Activated T-cell treated with anti-CD3 and anti-CD28 coated beads for 1 hour (primary cell): ENCODE measurements at regions not wholly inside any gene's neighbourhood (a gene's known extent, or its start where the extent isn't known, plus 50 kb on each side); places are given as distances from the start of the nearest gene placed in this dataset.

Source experiments
- DNase-seq: peaks from one replicate; pipeline ENCODE4 v3.0.0-alpha.2; 2020; ENCODE audit warnings: low read depth

DNA sequence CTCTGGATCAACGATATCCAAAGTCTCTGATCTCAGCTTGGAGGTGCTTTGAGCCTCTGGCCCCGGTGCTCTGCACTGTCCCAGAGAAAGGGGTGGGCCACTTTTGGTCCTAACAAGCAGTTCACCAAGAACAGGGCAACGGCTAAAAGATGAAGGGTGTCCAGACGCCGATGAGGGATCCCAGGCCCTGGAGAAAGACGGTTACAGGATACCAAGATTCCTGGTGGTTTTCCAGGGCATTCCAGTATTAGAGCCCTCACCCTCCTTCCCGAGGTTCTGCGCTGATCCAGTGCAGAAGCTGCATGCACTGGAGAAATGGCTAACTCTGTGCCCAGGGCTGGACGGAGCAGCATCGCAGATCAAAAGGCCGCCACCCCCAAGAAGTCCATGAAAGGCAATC is 149.9 kb upstream of the IRF2BP2 start:
- DNase-seq, result no peak

DNA sequence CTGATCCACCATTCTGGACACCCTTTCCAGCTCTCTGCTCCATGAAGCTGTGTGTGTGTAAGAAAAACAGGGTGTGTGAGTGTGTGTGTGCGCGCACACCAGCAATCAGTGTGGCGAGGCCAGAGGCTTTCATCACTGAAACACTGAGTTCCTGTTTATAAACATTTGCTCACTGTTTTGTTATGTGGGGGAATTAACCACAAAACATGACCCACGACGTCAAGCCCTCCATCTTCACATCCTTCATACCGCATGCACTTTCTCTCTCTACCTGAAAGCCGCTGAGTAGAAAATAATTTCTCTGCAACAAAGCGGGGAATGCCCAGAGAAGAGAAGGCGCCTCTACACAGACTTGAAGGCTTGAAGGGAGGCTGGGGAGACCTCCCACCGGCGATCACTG is 148.9 kb upstream of the IRF2BP2 start:
- DNase-seq, result no peak

DNA sequence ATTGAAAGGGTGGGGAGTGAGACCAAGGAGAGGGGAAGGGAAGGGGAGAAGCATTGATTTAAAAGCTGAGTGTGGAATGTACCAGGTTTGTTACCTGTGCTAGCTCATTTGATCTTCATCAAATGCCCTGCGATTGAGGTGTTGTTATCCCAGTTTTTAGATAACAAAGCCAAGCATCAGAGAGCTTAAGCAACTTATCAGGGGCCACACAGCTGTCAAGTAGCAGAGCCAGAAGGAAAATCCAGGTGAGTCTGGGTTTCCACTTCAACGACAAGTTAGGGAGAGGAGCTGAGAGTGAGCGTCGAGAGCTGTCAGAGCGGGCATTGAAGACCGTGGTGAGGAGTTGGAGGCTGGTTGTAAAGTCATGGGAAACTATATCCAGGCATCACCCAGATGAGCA is 146.9 kb upstream of the IRF2BP2 start:
- no peak for DNase-seq

DNA sequence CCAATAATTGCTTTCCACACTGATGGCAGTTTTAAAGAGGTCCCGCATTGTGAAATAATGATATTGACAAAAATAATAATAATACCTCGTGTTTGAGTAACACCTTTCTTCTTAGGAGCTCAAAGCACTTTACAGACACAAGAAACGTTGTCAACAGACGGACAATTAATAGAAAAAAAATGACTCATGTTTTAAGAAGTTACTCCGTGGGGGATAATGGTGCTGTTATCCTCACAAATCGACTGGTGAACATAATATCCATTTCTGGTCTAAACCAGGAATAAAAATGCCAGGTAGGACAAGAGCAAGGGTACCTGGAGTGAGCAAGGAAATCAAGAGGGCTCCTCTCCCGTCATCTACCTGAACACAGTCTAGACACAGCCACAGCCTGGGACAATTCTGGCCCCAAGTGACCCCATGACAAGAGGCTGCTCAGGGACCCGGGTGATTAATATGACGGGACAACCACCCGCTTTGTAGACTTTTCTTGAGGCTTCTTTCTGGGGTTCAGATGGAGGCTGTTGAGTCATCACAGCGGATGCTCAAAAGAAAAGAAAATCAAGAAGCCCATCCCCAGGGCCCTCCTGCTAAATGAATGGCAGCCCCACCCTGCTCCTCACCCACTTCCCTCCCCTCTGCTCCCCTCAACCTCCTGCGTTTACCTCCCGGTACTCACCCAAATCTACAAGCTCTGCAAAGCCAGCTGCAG is 146.2 kb upstream of the IRF2BP2 start:
- no peak for DNase-seq

DNA sequence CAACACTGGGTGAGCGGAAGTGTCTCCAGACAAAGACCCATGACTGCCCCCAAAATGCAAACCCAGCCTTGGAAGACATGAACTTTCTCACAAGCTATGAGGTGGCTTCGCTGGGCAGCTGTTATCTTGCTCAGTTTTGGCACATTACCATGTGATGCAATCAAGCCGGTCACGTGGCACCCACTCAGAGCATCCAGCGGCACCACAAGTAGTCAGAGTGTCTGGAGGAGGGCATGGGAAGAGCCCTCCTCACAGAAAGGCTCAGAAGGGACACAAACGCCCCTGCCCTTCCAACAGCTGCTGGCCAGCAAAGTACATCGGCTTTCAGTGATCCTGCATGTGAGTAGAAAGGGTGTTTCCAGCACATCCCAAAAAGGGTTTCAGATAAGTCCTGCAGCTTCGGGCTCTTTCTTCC is 145.5 kb upstream of the IRF2BP2 start:
- DNase-seq, result no peak

DNA sequence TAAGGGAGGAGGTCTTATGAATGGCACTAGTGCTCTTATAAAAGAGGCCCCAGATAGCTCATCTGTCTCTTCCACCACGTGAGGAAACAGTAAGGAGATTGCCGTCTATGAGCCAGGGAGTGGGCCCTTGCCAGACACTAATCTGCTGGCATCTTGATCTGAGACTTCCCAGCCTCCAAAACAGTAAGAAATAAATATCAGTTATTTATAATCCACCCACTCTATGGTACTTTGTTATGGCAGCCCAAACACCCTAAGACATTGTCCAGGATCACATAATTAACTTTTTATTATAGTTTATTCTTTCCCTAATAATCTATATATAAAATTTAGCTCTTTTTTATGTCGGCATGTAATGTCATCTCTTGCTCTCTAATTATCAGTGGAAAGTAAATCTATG is 144.0 kb upstream of the IRF2BP2 start:
- DNase-seq, result no peak

DNA sequence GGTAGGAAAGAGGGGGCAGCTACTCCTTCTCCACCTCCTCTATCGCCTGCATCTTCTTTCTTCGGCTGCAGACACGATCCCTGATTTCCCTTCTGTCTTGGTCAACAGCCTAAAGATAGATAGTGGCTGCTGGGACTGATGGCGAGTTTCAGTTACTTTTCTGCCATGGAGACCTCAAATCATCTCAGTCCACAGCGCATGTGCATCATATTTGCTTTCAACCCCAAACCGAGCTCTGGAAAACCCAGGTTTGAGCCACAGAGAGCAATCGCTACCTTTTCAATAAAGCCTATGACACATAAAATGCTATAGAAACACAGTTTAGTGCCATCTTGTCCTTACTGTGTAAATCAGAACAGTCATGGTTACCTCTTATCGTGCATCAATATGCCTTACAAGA is 142.9 kb upstream of the IRF2BP2 start:
- no peak for DNase-seq

DNA sequence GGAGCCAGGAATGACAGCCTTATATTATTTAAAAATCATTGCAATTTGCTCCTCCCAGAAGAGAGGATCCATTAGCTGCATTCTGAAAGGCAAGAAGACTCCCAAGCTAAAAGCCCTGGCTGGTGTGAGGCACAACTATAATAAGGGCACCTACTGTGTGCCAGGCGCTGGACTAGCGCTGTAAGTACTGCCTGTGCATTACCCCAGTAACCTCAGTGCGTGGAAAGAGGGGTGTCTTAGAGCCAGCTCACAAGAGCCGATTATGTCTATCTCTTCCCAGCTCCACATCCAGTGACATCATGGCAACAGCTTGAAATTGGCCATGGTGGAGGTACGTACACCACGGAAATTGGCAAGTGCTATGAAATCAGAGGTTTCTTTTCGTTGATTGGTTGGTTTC is 141.7 kb upstream of the IRF2BP2 start:
- no peak for DNase-seq

DNA sequence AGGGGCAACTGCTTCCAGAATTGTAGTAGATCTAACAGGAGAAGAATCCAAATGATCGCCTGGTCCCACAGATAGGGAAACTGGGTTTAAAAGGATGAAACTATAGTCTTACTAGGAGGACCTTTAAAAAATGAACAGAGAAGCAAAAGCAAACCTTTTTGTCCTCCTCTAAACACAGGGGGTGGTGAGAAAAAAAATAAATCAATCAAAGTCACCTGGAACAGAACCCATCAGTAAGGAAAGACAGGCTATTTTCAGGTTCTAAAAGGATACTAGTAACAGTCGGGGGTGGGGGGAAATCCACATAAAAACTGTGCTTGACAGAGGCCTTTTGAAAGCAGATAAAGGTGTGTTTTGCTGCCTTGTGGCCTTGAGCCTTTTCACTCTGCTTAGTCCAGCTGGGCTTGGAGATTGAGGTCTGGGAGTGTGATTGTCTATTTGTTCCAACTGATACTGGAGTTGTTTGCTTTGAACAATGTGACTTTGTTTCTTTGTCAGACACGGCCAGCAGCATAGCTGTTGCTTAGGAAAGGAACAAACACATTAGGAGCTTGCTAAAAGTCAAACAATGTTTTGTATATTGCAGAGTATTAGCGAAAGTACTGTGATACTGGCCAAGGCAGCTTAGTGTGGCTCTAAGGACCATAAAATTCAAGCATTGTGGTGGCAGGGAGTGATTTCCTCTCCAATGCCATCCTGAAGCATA is 141.1 kb upstream of the IRF2BP2 start:
- no peak for DNase-seq

DNA sequence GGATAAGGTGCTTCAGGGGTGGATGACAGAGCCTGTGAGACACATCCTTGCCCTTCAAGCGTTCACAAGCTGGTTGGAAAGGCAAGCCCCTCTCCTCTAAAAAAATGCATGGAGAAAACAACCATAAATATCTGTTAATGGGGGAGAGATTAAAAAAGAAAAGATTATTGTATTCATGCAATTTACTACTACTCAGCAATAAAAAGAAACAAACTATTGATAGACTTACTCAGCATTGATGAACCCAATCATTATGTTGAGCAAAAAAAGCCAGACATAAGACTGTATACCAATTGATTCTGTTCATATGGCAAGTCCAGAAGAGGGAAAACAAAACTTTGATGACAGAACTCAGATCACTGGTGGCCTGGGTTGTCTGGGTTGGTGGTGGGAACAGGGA is 138.7 kb upstream of the IRF2BP2 start:
- DNase-seq, result no peak

DNA sequence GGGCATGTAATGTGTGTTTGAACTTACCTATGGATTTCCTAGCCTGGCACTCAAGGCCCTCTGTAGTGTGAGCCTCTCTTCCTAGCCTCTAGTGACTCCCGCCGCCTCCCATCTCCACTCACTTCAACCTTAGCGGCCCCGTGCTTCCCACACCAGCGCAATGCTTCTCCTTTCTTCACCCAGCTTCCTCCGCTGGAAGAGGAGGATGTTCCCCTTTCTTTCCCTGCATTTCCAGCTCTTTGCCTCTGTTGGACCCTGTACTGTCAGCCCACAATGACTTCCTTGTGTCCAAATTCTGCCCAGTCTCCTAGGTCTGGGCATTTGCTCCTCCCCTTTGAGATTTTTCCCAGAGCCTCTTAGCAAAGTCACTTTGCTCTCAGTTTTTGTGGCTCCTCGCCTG is 138.1 kb upstream of the IRF2BP2 start:
- DNase-seq, result no peak

DNA sequence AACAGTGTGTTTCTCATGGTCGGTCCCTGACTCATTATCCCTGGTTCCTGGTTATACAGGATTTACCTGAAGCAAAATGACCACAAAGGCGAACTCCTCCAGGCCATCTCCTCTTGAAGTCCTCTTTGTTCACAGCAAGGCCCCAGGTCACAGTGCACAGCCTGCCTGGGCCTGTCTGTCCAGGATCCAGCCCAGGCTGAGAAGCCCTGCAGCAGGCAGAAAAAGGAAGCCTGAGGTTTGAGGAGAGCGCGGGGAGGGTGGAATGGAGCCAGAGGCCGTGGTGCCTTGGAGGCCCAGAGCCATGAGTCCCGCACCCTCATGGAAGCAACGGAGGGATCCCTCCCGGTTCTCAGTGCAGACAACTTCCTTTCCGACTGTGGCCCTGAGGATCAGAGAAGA is 136.8 kb upstream of the IRF2BP2 start:
- no peak for DNase-seq

DNA sequence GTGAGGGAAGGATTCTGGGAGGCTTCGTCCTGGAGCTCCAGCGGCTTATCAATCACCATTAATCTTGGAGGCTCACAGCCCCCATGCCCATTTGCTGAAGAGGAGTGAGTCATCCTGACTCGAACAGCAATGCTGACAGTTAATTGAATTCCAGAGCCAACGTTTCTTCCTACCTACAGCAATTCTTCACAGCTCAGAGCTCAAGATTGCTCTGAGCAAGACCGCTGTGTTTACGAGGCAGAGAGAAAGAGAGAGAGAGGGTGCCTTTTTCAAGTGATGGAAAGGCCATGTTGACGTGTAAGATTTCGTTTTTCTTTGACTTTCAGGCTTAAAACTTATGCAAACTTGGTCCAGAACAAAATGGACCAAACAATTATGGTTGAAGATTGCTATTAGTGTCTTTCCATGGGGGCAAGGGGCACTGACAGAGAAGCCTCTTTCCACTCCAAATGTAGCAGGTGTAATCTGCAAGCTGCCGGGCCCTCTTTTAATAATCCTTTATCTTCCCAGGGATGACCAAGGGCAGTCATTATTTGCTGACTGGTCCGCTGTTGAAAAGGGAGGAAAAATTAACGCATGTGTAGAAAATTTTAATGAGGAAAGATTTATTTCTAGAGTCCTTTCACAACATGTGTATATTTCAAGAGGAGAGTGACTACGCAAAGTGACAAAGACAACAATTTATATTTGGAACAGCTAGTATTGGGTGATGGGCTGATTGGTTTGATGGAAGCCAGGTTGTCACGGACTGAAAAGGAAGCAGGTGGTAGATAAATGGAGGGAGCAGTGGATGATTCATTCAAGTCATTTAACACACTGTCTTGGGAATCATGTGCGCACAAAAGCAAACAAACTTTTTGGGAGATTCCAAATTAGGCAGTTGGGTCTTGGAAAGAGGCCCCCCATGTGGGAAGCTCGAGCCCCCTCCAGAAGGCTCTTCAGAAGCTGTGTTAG is 136.1 kb upstream of the IRF2BP2 start:
- DNase-seq, result no peak

DNA sequence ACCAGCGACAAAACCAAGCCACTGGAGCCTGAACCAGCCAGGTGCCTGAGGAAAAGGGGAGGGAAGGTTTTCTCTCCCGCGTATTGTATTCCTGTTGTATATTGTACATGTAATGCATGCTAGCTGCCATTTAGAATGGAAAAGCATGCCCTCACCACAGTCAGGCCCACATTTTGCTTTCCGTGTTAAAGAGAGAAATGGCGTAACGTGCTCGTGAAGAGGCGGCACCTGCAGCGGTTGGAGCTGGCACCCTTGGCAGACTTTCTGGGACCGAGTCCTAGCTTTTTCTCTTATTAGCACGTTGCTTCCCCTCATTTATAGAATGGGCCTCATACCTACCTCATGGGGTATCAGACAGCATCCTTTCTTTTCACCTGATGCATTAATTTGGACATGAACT is 135.3 kb upstream of the IRF2BP2 start:
- no peak for DNase-seq

DNA sequence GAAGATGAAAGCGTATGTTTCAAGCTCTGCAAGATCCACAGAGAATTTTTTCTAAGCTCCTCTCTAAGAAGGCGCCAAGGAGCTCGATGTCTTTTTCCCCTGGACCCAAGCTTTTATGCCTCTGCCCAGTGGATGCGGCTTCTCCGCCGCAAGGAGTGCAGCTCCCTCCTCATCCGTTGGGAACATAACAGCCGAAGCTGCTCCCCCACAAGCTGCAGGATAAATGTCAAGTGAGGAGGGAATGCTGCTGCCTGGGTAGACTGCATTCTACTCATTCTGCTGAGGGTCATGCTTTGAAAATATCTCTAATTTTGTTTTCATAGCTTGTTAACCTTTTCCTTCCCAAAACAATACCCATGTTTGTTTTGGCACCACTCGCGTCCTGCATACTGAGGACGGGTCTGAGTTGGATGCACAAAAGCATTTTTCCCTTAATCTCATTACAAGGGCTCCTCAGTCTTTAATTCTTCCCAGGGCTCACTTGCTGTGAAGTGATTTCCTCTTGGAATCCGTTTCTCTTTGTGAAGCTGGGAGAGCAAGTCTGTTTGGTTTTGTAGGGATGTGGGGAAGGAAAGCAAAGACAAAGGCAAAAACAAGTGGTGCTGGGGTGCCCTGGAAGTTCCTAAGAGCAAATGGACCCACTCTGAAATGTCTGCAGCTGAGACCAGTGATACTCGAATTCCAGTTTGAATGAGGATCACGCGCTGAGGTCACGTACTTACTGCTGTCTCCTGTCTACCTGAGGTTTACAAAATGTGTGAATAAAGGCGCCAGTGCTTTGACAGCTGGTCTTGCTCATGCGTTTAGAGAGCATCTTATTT is 134.0 kb upstream of the IRF2BP2 start:
- DNase-seq, result no peak

DNA sequence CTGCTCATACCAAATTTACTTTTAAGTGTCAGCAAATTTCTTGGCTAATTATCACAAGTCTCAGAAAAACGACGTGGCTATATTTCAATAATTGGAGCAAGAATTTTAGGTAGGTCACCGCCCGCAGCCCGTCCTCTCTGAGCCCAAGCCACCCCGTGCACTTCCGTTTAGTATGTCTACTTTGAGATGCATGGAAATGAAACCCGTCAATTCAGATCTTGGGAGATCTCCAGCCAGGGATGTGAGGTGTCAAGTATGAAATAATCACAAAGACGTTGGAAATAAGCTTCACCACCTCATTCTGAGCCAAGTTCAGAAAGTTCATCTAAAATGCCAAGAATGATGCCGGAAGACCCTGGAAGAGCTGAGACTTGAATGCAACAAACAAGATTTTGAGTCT is 132.6 kb upstream of the IRF2BP2 start:
- DNase-seq, result no peak

DNA sequence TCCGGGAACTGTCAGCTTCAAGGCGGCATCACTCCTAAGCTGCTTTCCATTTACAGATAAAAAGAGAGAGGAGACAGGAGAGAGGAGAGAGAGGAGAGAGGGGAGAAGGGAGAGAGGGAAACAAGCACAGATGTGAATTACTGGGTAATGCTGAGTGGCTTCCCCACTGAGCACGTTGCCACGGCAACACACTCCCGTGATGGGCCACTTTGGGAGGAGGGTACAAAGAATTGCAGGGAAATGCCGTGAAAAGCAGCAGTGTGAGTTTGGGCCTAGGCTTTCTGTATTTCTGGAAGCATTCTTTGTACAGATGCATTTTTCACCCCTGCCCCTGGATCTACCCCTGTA is 128.0 kb upstream of the IRF2BP2 start:
- no peak for DNase-seq

DNA sequence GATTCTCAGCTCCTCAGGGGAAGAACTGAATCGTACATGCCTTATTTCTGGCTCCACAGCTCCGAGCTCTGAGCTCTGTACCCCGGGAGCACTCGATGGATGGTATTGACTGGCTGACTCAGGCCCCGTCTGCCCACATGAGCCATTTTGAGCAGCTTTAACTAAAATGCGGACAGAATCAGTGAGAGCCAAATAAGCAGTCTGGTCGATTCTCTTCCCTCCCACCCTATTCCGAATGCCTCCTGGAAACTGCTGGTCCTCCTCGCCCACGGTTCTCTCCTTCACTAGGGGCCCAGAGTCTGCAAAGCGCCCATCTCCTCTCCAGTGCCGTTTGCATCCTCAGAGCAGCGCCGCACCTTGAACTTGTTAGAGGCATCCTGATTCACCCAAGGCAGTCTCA is 125.9 kb upstream of the IRF2BP2 start:
- DNase-seq, result no peak

DNA sequence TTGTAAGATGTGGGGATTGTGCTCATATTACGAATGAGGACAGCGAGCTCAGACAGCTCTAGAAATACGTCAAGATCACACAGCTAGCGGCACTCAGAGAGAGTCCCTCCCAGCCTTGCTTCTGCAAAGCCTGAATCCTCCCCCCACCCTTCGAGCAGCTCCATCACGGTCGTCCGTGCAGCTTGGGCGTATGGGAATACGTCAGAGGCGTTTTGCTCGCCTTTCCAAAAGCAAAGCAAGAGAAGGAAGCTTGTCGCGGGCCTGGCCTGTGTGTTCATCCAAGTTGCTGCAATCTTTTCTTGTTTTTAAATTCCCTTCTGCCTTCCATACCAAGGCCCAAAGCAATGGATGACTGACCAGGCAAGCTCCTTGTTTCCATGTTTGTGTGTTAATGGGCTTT is 125.5 kb upstream of the IRF2BP2 start:
- DNase-seq, result no peak

DNA sequence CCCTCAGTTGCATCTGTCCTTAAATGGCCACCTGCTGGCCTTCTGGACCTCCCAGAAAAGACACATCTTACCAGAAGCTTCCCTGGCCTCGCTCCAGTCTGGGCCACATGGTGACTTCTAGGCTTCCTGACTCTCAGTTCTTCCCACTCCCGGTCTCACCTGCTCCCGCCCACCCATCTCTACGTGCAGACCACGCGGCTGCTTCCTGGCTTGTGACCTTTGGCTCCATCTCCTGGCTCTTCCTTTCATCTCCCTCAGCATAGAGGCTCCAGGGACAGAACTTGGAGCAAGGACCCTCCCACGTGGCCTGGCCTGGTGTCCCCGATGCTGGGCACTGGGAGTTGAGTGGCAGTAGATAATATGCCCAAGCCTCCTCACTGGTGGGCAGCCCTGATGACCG is 124.9 kb upstream of the IRF2BP2 start:
- DNase-seq, result no peak

DNA sequence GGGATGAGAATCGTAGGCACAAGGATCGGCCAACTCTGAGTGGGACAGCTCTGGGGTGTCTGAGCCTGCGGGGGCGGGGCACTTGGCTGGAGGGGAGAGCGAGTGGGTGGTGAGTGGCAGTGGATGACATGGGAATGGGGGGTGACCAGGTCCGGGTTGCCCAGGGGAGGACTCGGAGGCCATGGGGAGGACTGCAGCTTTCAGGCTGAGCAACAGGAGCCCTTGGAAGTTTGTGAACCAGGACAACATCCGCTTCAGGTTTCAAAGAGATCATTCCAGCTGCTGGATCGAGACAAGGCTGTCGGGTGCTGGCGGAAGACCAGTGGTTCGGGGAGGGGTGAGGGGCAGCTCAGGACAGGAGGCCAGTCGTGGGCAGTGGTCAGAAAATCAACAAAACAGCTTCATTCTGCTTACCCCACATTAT is 124.4 kb upstream of the IRF2BP2 start:
- DNase-seq, result no peak

DNA sequence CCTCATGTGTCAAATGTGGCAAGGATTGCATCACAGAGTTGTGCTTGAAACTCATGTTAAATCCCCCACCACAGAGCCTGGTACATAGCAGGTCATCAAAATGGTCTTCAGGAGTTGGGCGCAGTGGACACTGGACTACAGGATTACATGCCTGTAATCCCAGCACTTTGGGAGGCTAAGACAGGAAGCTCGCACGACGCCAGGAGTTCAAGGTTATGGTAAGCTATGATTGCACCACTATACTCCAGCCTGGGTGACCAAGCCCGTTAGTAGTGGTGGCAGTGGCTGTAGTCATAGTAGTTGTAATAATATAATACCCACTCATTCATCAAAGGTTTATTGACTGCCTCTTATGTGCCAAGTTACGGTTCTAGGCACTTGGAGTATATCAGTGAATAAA is 123.4 kb upstream of the IRF2BP2 start:
- DNase-seq, result no peak
